ENCODE measurements at regions not wholly inside any gene's neighbourhood (a gene's known extent, or its start where the extent isn't known, plus 50 kb on each side); places are given as distances from the start of the nearest gene placed in this dataset.

DNA sequence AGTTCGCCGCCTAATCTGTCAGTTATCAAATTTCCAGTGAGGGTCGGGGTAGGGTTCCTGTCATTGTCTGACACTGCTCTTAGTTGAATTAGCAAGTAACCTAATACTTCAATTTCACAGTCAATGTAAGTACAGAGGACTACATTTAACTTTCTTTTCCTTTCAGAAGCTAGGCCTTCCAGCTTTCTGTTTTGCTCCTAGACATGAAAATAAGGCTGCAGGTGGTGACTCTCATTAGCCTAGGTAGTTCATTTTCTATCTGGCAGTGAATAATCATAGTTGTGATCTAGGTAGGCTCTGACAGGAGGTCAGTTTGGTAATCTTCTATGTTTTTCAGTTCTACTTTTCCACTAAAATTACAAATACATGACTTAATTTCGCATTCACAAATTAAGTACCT is 783.1 kb downstream of the MRPL39 start:
- TF ChIP-seq, protein P1, sequence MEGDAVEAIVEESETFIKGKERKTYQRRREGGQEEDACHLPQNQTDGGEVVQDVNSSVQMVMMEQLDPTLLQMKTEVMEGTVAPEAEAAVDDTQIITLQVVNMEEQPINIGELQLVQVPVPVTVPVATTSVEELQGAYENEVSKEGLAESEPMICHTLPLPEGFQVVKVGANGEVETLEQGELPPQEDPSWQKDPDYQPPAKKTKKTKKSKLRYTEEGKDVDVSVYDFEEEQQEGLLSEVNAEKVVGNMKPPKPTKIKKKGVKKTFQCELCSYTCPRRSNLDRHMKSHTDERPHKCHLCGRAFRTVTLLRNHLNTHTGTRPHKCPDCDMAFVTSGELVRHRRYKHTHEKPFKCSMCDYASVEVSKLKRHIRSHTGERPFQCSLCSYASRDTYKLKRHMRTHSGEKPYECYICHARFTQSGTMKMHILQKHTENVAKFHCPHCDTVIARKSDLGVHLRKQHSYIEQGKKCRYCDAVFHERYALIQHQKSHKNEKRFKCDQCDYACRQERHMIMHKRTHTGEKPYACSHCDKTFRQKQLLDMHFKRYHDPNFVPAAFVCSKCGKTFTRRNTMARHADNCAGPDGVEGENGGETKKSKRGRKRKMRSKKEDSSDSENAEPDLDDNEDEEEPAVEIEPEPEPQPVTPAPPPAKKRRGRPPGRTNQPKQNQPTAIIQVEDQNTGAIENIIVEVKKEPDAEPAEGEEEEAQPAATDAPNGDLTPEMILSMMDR (conservative IDR thresholded peaks at IDR 0.05; ENCODE audit: low read length) = no peak
- no peak for TF ChIP-seq EZH2phosphoT487 (IDR thresholded peaks at IDR 0.05; ENCODE audit: borderline replicate concordance)

Data from Loucy (cell line).